GM21360 (cell line): ENCODE measurements at regions not wholly inside any gene's neighbourhood (a gene's known extent, or its start where the extent isn't known, plus 50 kb on each side); places are given as distances from the start of the nearest gene placed in this dataset.

Source experiments
- ATAC-seq: cut with Tn5 transposase; IDR thresholded peaks from one replicate; pipeline ENCODE4 v1.9.1; 2021; ENCODE audit warnings: mild to moderate bottlenecking, moderate library complexity; ENCODE audit not compliant: unreplicated experiment

DNA sequence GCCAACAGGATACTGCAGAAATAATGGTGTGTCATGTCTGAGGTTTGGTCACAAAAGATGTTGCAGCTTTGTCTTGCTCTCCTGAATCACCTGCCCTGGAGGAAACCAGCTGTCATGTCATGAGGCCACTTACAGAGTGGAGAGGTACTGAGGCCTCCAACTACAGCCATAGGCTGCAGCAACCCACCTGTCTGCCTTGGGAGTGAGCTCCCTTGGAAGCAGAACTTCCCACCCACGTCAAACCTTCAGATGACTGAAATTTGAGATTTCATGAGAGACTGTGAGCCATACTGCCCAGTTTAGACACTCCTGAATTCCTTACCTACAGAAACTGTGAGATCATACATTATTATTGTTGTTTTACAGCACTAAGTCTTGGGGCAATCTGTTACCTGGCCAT lies 475.9 kb downstream of the HS3ST3B1 start:
- ATAC-seq: no peak

- no peak for ATAC-seq
Measured at GRCh38 chr17:14775731-14776492, 475.0 kb downstream of the HS3ST3B1 start.

- ATAC-seq: no peak
Measured at GRCh38 chr17:14774774-14775173, 473.9 kb downstream of the HS3ST3B1 start.

DNA sequence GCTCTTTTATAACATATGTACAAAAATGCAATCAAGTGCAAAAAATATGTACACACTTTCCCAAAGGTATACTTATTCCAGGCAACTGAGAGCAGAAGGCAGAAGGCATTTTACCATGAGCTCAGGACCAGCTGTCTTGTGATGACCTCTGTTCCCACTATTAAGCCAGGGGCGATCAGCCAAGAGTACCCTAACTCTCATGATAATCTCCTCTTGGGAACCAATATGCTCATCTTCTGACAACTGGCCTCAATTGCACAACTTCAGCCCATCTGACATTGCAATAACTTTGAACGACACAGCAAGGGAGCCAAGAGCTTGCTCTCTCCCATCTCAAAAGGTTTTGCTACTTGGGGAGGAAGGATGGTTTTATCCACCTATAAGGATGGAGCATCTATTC lies 471.9 kb downstream of the HS3ST3B1 start:
- no peak for ATAC-seq

DNA sequence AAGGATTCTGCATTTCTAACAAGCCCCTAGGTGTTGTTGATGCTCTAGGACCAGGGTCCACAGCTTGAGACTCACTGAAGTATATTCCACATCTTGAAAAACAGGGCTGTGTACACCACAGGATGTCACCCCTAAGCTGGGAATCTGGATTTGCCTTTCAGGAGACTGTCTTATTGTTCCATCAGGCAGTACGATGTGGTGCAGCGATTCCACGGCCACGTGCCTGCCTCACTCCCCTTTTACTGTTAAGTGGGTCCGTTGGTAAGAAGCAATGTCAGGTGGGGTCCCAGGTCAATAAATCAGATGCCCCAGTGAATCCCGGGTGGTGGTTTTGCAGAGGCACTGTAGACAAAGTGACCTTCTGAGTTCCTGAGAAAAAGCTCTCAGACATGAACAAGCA lies 470.7 kb downstream of the HS3ST3B1 start:
- ATAC-seq: no peak

DNA sequence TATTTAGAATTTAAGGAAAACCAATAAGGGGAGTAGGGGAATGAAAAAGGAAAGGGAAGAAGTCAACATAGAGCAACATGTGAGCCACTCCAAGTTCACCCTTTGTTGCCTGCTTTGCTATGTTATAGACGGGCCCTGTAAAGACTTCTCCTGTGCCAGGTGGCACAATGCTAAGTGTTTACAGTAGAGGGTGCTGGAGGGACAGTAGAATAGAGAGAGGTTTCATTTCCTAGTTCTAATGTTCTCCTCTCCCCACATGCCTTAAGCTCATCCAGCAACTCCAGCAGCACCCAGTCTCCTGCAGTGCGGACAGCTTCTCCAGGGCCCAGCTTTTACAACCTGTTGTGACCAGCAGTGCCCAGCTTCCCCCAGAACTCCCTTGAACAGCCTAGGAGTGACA lies 468.0 kb downstream of the HS3ST3B1 start:
- ATAC-seq: no peak

DNA sequence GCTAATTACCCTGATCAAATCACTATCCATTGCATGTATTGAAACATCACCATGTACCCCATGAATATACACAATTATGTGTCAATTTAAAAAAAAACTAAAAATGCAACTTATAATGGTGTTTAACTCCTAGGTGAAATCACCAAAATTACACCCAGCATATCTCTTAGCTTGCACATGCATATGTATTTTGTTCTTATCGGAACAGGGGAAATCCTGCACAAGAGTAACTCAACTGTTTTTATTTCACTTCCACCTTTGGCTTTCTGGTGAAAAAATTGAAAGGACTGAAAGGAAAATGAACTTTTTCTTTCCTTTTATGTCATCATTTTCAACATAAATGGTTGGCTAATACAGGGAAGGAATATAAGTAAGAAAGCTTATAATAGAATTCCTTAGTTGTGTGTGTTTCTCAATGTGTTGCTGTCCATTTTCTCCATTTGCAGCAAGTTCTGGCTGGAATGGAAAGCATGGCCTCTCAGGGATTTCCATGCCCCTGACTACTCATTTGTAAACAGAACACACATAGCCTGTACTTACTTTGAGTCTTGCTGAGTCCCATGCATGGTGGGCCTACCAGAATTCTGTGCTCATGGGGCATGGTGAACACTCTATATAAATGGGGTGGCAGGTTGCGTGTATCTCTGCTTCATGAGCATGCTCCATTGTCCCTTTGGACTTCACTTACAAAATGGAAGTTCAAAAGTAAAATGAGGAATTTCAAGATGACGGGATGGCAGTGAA lies 462.0 kb downstream of the HS3ST3B1 start:
- no peak for ATAC-seq

DNA sequence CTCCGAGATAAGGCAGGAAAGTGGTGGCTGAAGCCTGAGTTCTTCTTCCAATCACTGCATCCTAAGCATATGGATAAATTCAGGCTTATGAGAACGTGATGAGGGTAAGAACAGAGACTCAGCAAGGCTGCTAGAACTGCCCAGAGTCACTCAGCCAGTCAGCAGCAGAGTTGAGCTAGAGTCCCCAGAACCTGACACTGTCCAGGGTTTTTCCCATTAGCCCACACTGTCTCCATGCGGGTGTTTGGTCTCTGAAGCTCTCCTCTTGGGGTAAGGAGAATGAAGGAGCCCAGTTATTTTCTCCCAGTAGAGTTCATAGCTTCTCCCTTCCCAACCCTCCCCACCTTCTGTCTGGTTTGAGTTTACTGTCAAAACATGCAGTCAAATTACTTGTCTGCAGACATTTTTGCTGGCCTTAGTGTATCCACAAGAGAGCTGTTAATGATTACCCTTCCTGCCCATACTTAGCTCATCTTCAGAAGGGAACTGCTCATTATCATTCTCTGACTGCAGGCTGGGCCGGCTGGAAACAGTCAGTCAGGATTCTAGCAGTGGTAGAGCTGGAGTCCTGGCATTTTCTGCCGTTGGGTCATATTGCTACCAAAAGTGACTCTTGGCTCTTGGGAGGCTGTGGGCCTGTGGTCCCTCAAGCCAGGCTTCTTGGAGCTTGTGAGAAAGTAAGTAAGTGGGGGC lies 460.0 kb downstream of the HS3ST3B1 start:
- peak; percentile 40 for ATAC-seq

- ATAC-seq: peak; percentile 43
Measured at GRCh38 chr17:14760212-14760611, 459.3 kb downstream of the HS3ST3B1 start.

- ATAC-seq: no peak
Measured at GRCh38 chr17:14759325-14759724, 458.4 kb downstream of the HS3ST3B1 start.

- ATAC-seq: no peak
Measured at GRCh38 chr17:14756479-14756878, 455.6 kb downstream of the HS3ST3B1 start.

DNA sequence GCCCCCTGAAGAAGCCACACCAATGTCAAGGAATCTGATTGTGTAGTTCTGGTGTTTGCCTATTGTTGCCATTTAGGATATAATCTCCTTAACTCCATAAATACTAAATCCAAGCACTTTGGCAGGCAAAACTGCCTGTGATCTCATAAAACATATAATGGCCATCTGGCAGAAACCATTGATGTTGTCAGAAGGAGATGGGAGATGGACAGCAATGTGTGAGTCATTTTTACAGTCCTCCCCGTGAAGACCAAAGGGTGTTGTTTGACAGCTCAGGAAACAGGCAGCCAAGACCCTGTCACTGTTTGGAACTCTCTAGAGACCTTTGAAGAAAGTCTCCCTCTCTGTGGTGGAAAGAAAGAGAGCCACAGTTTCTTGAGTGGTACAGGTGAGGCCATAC lies 454.1 kb downstream of the HS3ST3B1 start:
- no peak for ATAC-seq

- ATAC-seq: no peak
Measured at GRCh38 chr17:14753383-14753782, 452.5 kb downstream of the HS3ST3B1 start.

GRCh38 chr17:14752011-14752410 lies 451.1 kb downstream of the HS3ST3B1 start:
- no peak for ATAC-seq

GRCh38 chr17:14750866-14751265 lies 450.0 kb downstream of the HS3ST3B1 start:
- ATAC-seq: no peak

DNA sequence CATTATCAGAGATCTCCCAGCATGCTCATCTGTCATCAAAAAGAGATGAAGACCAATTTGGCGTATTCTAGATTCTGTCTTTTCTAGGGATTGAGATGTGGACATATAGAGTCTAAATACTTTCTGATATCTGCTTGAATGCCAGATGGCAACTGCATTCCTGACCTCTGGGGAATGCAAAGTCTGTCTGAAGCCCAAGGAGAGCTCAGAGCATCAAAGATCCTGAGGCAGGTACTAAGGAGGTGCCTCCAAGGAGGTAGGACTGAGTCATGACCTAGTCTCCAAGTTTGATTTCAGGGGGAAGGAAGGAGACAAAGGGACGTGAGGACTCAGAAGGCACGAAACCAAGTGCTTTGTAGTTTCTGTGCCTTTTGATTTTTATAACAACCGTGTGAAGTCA lies 448.4 kb downstream of the HS3ST3B1 start:
- no peak for ATAC-seq

GRCh38 chr17:14748036-14748710 lies 447.3 kb downstream of the HS3ST3B1 start:
- peak; percentile 54 for ATAC-seq

DNA sequence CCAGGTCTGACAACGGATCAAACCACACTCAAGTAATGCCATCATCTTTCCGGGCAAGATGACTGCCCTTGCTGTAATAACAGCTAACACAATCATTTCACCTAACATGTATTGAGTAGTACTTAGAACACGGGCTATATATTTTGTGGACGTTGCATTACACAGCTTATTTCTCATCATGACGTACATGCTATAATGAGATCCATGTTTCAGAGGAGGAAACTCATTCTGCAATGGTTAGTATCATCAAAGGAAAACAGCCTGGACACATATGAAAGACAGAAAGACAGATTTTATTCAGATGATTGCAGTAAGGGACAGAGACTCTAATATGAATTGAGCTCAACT lies 446.7 kb downstream of the HS3ST3B1 start:
- ATAC-seq: no peak

GRCh38 chr17:14746822-14747602 lies 446.1 kb downstream of the HS3ST3B1 start:
- no peak for ATAC-seq

- no peak for ATAC-seq
Measured at GRCh38 chr17:14745541-14745940, 444.7 kb downstream of the HS3ST3B1 start.
